HL-60 (cell line): ENCODE measurements at regions not wholly inside any gene's neighbourhood (a gene's known extent, or its start where the extent isn't known, plus 50 kb on each side); places are given as distances from the start of the nearest gene placed in this dataset.

ENCODE experiments used
- CTCF ChIP-seq: IDR thresholded peaks from one replicate; pipeline ENCODE4 v1.5.1; 2011; ENCODE audit warnings: low read length, control low read depth, inconsistent platforms; ENCODE audit not compliant: insufficient read depth
- GABPA ChIP-seq: IDR thresholded peaks from 2 replicates; pipeline ENCODE4 v1.6.1; 2012; ENCODE audit warnings: low read depth

GRCh38 chr6:144390886-144391285, 105.8 kb downstream of the UTRN start:
- TF ChIP-seq CTCF (no peak), GABPA (no peak)
